ENCODE measurements at regions not wholly inside any gene's neighbourhood (a gene's known extent, or its start where the extent isn't known, plus 50 kb on each side); places are given as distances from the start of the nearest gene placed in this dataset.

DNA sequence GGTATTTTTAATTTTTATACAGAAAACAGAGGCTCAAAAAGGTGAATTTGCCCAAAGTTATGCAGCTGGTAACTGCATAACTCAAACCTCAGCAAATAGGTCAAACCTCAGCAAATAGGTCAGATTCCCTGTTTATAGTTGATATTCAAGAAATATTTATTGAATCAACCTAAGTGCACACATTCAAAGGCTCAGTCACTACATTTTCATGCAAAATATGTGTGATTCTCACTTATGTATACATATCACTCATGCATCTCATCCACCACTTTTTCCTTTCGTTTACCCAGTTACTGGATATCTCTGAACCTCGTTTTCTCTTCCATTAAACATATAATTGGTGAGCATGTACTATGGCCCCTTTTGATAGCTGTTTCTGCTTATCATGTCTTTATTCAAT, 158.3 kb upstream of the C1orf21 start:
- TF ChIP-seq, protein P1, sequence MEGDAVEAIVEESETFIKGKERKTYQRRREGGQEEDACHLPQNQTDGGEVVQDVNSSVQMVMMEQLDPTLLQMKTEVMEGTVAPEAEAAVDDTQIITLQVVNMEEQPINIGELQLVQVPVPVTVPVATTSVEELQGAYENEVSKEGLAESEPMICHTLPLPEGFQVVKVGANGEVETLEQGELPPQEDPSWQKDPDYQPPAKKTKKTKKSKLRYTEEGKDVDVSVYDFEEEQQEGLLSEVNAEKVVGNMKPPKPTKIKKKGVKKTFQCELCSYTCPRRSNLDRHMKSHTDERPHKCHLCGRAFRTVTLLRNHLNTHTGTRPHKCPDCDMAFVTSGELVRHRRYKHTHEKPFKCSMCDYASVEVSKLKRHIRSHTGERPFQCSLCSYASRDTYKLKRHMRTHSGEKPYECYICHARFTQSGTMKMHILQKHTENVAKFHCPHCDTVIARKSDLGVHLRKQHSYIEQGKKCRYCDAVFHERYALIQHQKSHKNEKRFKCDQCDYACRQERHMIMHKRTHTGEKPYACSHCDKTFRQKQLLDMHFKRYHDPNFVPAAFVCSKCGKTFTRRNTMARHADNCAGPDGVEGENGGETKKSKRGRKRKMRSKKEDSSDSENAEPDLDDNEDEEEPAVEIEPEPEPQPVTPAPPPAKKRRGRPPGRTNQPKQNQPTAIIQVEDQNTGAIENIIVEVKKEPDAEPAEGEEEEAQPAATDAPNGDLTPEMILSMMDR (IDR thresholded peaks at IDR 0.05; ENCODE audit: extremely low read depth, missing control alignments), result no peak
- DNase-seq (ENCODE audit: low spot score), result no peak

DNA sequence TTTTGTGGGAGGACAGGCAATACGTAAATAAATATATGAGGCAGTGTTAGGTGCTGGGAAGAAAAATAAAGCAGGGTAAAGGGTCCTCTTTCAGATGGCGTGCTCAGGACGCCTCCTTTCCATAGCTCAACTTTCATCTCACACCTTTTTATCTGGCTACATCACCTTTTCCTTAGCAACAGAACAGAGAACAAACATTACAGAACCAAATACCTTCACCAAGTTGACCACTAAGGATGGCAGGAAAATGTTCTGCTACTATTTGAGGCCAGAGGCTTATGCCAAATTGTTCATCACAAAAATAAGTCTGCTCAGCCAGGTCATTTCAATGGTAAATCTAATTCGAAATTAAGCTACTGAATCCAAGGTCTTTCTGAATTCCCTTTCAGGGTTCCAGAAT, 149.2 kb upstream of the C1orf21 start:
- DNase-seq (ENCODE audit: low spot score), result no peak
- TF ChIP-seq, protein P1 (IDR thresholded peaks at IDR 0.05; ENCODE audit: extremely low read depth, missing control alignments), result no peak

DNA sequence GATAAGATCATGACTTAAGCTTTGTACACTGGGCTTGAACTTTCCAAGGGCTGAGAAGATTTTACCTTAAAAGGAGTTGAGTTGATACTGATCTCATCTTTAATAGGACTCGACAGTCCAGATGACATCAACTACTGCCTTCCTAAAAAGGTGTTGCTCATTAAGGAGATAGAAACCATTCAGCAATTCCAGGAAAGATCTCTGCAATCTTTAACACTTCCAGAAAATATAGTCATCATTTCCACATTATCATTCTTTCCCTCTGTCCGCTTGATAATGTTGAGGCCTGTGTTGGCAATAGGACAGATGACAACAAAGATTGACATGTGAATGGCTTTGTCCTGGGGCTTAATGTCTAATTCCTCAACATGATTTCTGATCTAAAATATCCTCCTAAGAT, 145.4 kb upstream of the C1orf21 start:
- DNase-seq (ENCODE audit: low spot score), result no peak
- TF ChIP-seq, protein P1 (IDR thresholded peaks at IDR 0.05; ENCODE audit: extremely low read depth, missing control alignments), result no peak

DNA sequence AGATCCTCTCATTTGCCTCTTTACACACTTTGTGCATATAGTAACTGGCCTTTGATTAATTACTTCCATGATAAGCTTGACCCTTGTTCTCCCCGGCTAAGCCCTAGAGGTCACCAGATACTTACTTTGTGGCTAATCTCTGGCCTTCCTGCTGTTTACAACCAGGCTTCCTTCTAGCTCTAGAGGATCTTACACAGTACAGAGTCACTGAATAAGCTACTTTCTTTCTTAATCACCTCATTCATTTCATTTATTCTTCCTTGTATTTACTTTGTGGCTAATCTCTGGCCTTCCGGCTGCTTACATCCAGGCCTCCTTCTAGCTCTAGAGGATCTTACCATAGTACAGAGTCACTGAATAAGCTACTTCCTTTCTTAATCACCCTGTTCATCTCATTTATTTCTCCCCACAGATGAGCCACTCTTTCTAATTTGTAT, 144.3 kb upstream of the C1orf21 start:
- TF ChIP-seq, protein P1 (IDR thresholded peaks at IDR 0.05; ENCODE audit: extremely low read depth, missing control alignments), result no peak
- no peak for DNase-seq (ENCODE audit: low spot score)

DNA sequence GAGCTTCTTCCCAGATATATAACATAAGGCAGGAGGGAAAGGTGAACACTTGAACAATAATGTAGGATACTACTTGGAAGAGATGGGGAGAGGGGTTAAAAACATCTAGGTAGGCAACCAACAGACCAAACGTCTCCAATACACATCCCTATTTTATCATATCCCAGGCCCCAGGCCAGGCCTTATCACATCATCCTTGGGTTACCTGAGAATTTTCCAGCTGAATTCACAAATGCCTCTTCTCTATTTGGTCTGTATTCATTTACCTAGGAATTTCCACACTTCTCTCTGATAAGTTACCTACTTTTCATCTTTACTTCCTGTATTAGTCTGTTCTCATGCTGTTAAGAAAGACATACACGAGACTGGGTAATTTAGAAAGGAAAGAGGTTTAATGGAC, 141.9 kb upstream of the C1orf21 start:
- TF ChIP-seq, protein P1 (IDR thresholded peaks at IDR 0.05; ENCODE audit: extremely low read depth, missing control alignments), result no peak

DNA sequence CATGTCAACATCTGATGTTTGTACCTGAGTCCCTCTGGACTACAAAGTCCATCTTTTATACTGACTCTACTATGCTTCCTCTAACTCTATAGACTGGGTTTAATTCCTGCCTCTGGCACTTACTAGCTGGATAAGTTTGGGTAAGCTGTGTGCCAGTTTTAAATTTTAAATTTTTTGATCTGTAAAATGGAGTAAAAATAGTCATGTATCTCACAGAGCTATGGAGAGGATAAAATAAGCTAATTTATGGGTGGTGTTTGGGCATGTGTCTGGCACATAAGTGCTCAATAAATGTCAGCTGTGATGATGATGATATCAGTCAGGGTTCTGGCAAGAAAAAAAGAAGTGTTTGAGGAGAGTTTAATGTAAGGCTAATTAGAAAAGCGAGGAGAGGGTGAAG, 139.2 kb upstream of the C1orf21 start:
- TF ChIP-seq, protein P1 (IDR thresholded peaks at IDR 0.05; ENCODE audit: extremely low read depth, missing control alignments), result no peak
- DNase-seq (ENCODE audit: low spot score), result no peak

More for the DNA sequence above, 141.9 kb upstream of the C1orf21 start:
- DNase-seq (ENCODE audit: low spot score), result no peak

DNA sequence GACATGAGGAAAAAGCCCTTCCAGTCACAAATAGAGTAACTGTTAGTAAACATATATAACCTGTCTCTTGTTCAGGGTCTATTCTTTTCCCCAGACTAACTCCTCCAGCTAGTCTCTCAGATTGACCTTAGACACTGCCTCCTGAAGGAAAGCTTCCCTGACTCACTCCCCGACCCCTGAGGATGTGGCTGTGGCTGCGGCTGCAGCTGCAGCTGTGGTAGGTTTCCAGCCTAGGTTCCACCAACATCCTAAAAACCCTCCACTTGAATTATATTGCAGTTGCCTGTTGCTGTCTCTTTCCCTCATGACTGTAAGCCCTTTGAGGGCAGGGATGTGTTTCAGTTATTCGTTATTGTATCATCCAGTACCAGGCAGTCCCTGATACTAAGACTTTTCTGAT, 132.9 kb upstream of the C1orf21 start:
- no peak for DNase-seq (ENCODE audit: low spot score)
- TF ChIP-seq, protein P1 (IDR thresholded peaks at IDR 0.05; ENCODE audit: extremely low read depth, missing control alignments), result no peak

Data from GM20000 (cell line).